Esophagus muscularis mucosa (tissue), 4 donors: ENCODE measurements at regions not wholly inside any gene's neighbourhood (a gene's known extent, or its start where the extent isn't known, plus 50 kb on each side); places are given as distances from the start of the nearest gene placed in this dataset.

Experiments
- DNase-seq: peaks from one replicate; pipeline ENCODE4 v3.0.0-alpha.2; 2017; ENCODE audit errors: extremely low spot score
- H3K27ac ChIP-seq, 4 donors: fragments of 200-600 bp; sonication (generic); replicated peaks in 1 of 4; 1 replicate in 3 of 4; 2 replicates in 1 of 4; pipeline ENCODE4 v1.5.1; 2016 to 2019; ENCODE audit warnings: mild to moderate bottlenecking in 1 of 4
- H3K27me3 ChIP-seq, 4 donors: fragments of 200-600 bp; sonication (generic); one replicate each; pipeline versions ENCODE4 v1.5.1 to v1.6.0; 2016 to 2019
- H3K36me3 ChIP-seq, 4 donors: fragments of 200-600 bp; sonication (generic); one replicate each; pipeline ENCODE4 v1.5.1; 2016 to 2019
- H3K4me1 ChIP-seq, 4 donors: fragments of 200-600 bp; sonication (generic); one replicate each; pipeline ENCODE4 v1.5.1; 2016 to 2019
- H3K4me3 ChIP-seq, 4 donors: fragments of 200-600 bp; sonication (generic); 1 replicate in 2 of 4; 2 replicates in 2 of 4; pipeline ENCODE4 v1.5.1; 2016 to 2019; ENCODE audit warnings: mild to moderate bottlenecking in 4 of 4, moderate library complexity in 1 of 4
- H3K9me3 ChIP-seq, 4 donors: fragments of 200-600 bp; sonication (generic); 1 replicate in 3 of 4; 2 replicates in 1 of 4; pipeline ENCODE4 v1.5.1; 2016 to 2019
- EP300 ChIP-seq: sonication (generic); formaldehyde crosslinking; IDR thresholded peaks from one replicate; pipeline ENCODE4 v1.6.1; 2017; ENCODE audit warnings: antibody characterized with exemption
- POLR2A ChIP-seq: fragments of 450-650 bp; IDR thresholded peaks from one replicate; pipeline ENCODE4 v1.6.1; 2017; ENCODE audit warnings: antibody characterized with exemption, moderate library complexity, mild to moderate bottlenecking, low read depth
- POLR2AphosphoS5 ChIP-seq, 2 donors: sonication (generic); formaldehyde crosslinking; IDR thresholded peaks; one replicate each; pipeline ENCODE4 v1.6.1; 2017; ENCODE audit warnings: antibody characterized with exemption in 2 of 2
- WGBS: methylation state at CpG from one replicate; pipeline ENCODE4 v1.1.5; 2018; 5-methylcytosine and 5-hydroxymethylcytosine counted together
- intact Hi-C: fragments of 100-400 bp; cut with DNase I; formaldehyde crosslinking; loops from one replicate; pipeline ENCODE4 v1.15.1; 2023
- TF ChIP-seq, protein P1 (sequence below), 3 experiments: fragments of 200-600 bp in 2 of 3; fragments of 450-650 bp in 1 of 3; sonication (generic) in 2 of 3; IDR thresholded peaks; one replicate each; pipeline ENCODE4 v1.5.1; 2017 to 2019; ENCODE audit warnings: antibody characterized with exemption in 3 of 3, mild to moderate bottlenecking in 2 of 3, moderate library complexity in 1 of 3

GRCh38 chr21:14870853-14871149 lies 194.0 kb downstream of the NRIP1 start:
- WGBS: 89% methylated on average over 2 of the region's 2 CpGs
- H3K27me3 ChIP-seq: no peaks in the 10 kb centered on the region
- no peaks in the 10 kb centered on the region for H3K36me3 ChIP-seq
- intact Hi-C loops: no loop called here
- no peak overlapping the region for H3K27ac ChIP-seq
- H3K4me1 ChIP-seq: peaks cover 0 to 42% (median 31%) of the 10 kb centered on the region in 4 donors
- H3K9me3 ChIP-seq: no peaks in the 10 kb centered on the region
- TF ChIP-seq, protein P1, sequence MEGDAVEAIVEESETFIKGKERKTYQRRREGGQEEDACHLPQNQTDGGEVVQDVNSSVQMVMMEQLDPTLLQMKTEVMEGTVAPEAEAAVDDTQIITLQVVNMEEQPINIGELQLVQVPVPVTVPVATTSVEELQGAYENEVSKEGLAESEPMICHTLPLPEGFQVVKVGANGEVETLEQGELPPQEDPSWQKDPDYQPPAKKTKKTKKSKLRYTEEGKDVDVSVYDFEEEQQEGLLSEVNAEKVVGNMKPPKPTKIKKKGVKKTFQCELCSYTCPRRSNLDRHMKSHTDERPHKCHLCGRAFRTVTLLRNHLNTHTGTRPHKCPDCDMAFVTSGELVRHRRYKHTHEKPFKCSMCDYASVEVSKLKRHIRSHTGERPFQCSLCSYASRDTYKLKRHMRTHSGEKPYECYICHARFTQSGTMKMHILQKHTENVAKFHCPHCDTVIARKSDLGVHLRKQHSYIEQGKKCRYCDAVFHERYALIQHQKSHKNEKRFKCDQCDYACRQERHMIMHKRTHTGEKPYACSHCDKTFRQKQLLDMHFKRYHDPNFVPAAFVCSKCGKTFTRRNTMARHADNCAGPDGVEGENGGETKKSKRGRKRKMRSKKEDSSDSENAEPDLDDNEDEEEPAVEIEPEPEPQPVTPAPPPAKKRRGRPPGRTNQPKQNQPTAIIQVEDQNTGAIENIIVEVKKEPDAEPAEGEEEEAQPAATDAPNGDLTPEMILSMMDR (IDR thresholded peaks at IDR 0.05): no peak
- no peak for TF ChIP-seq POLR2A
- TF ChIP-seq EP300: no peak
- no peak for TF ChIP-seq POLR2AphosphoS5 (IDR thresholded peaks at IDR 0.05)
- DNase-seq: no peak
- no peak overlapping the region for H3K4me3 ChIP-seq

DNA sequence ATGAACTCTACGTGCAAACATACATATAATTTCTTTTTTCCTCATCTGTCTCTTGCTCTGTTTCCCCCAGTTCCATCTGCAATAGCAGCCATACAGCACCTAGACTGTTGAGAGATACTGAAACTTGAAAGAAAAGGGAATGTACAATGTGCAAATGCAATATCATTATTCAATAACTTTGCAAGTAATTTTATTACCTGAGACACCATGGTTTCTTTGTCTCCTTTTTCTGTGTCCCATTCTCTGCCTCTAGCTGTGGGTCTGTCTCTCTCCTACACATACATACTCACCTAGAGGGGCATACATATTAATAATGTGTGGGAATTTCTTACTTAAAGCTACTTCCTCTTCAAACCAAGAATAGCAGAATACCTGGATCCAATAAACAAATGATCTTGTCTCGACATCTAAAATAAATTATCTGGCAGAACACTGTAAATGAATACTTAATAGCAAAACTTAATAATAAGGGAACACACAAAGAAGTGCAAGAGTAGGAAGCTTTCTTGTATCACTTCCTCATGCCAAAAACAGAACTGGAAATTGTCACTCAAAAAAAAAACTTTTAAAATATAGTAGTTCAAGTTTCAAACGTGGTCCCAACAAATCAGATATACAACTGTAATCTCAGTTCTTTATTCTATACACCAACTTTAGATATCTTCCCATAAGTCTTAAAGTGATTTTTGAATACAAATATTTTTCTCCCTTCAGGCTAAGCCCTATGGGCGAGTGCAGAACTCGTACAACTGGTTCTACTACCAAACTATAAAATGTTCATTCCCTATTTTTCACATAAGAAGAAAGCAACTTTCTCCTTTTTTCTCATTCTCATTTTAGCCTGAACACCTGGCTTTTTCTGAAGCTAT lies 194.6 kb downstream of the NRIP1 start:
- no peak for DNase-seq
- intact Hi-C loops: loop anchor here (5.0 kb wide), 1 partner anchor 192 kb away; the partner anchor contains the start of gene NRIP1
- no peak overlapping the region for H3K27ac ChIP-seq
- H3K9me3 ChIP-seq: no peaks in the 10 kb centered on the region
- no peaks in the 10 kb centered on the region for H3K27me3 ChIP-seq
- H3K4me1 ChIP-seq: peaks cover 0 to 42% (median 29%) of the 10 kb centered on the region in 4 donors
- TF ChIP-seq POLR2A: no peak
- TF ChIP-seq POLR2AphosphoS5 (IDR thresholded peaks at IDR 0.05): no peak
- TF ChIP-seq, protein P1 (IDR thresholded peaks at IDR 0.05): no peak
- no peak for TF ChIP-seq EP300
- H3K36me3 ChIP-seq: no peaks in the 10 kb centered on the region
- WGBS: 55% methylated on average over 5 of the region's 5 CpGs
- no peak overlapping the region for H3K4me3 ChIP-seq

DNA sequence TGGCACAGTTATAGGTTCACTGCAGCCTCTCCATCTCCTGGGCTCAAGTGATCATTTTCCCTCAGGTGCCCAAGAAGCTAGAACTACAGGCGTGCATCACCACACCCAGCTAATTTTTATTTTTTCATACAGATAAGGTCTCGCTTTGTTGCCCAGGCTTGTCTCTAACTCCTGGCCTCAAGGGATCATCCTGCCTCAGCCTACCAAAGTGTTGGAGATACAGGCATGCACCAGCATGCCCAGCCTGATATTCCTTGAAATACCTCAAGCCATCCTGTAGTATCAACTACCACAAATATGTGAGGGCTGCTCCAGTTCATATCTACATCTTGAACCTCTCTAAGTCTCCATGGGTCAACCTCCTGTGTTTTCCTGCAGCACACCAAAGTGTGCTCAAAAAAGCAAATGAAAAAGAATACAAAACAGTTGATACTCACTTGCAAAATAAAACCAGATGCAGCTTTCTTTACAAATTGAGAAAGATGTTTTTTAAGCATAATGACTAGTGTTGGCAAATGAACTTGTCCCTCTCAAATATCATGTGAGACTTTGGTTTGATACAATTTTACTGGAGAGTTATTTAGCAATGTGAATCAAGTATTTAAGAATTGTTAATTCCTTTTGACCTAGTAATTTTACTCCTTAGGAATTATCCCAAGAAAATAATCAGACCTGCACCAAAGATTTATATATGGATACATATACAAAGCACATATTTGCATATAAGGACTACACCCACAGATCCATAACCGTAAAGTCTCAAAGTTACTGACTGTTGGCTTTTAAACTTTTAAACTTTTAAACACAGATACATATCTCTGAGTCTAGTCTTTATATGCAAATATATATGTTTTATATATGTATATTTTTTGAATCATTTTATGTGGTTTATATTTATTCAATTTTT lies 197.7 kb downstream of the NRIP1 start:
- DNase-seq: no peak
- intact Hi-C loops: loop anchor here (5.0 kb wide), 1 partner anchor 195 kb away; the partner anchor contains the start of gene NRIP1

DNA sequence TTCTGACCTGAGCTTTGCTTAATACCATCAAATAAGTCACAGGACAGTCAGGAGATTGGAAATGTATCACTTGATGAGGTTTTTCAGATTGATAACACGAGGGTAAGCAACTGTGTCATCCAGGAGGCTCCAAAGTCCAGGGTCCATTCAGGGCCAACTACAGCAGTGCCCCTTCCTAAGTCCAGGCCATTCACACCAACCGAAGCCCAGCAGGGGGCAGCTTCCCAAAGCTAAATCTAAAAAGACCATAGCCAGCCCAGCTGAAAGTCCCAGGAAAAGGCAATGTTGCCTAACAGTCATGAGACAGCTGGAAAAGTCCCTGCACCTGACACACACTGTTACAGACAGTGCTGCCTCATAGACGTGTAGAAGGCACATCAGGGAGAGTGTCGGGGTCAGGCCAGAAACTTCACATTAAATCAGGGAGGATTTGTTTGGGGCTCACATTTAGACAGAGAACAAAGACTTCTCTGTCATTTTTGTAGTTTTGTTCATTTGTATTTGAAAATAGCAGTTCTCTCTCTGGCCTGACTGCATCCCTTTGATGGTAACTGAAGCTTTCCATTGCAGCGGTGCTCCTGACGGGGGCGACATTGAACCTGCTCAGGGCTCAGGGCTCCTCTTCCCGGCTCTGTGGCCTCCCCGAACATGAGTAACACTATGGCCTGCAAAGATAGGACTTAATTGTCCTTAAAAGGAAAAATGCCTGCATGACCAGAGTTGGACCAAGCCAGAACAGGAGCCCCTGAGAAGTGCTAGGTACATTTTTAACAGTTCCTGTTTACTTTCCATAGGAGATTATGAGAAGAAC lies 200.4 kb downstream of the NRIP1 start:
- H3K4me1 ChIP-seq: peaks cover 8 to 44% (median 35%) of the 10 kb centered on the region in 4 donors
- peak overlapping the region; percentile 3 to 46 (median 25) for H3K27ac ChIP-seq
- H3K36me3 ChIP-seq: no peaks in the 10 kb centered on the region
- H3K9me3 ChIP-seq: no peaks in the 10 kb centered on the region
- no peak for DNase-seq
- intact Hi-C loops: loop anchor here (1.0 to 5.0 kb wide), 2 partner anchors 198 to 619 kb away; partner anchors contain the start of gene NRIP1
- TF ChIP-seq, protein P1 (IDR thresholded peaks at IDR 0.05): peak; percentile 50 to 60 (median 56)
- TF ChIP-seq POLR2AphosphoS5 (IDR thresholded peaks at IDR 0.05) (peak; percentile 30 to 67), EP300 (no peak)
- no peak overlapping the region for H3K4me3 ChIP-seq
- H3K27me3 ChIP-seq: no peaks in the 10 kb centered on the region
- WGBS: 50% methylated on average over 9 of the region's 9 CpGs

More for the DNA sequence above, 197.7 kb downstream of the NRIP1 start:
- Histone ChIP-seq H3K27me3 (no peaks in the 10 kb centered on the region), H3K9me3 (no peaks in the 10 kb centered on the region), H3K4me1 (peaks cover 8 to 49% (median 39%) of the 10 kb centered on the region in 4 donors), H3K27ac (no peak overlapping the region), H3K4me3 (no peak overlapping the region), H3K36me3 (no peaks in the 10 kb centered on the region)
- WGBS: 89% methylated on average over 3 of the region's 3 CpGs
- TF ChIP-seq, protein P1 (IDR thresholded peaks at IDR 0.05): no peak
- TF ChIP-seq POLR2AphosphoS5 (IDR thresholded peaks at IDR 0.05) (no peak), EP300 (no peak), POLR2A (no peak)
